Activated T-cell treated with anti-CD3 and anti-CD28 coated beads, Interleukin-2, amount 50 U/mL, for 24 hours (primary cell): ENCODE measurements at regions not wholly inside any gene's neighbourhood (a gene's known extent, or its start where the extent isn't known, plus 50 kb on each side); places are given as distances from the start of the nearest gene placed in this dataset.

Experiments used
- DNase-seq: peaks from one replicate; pipeline ENCODE4 v3.0.0-alpha.2; 2020
- H3K27ac Mint-ChIP-seq: 2 replicates; pipeline ENCODE4 v1.8.0; 2020; ENCODE audit warnings: mild to moderate bottlenecking, mixed read lengths
- H3K27me3 Mint-ChIP-seq: 2 replicates; pipeline ENCODE4 v1.8.0; 2020; ENCODE audit warnings: mixed read lengths
- H3K36me3 Mint-ChIP-seq: 2 replicates; pipeline ENCODE4 v1.8.0; 2020; ENCODE audit warnings: low read depth, mixed read lengths
- H3K4me1 Mint-ChIP-seq: 2 replicates; pipeline ENCODE4 v1.8.0; 2020; ENCODE audit warnings: low read depth, mixed read lengths
- H3K4me3 Mint-ChIP-seq: 2 replicates; pipeline ENCODE4 v1.8.0; 2020; ENCODE audit warnings: mild to moderate bottlenecking, moderate library complexity, mixed read lengths
- H3K9me3 Mint-ChIP-seq: 2 replicates; pipeline ENCODE4 v1.8.0; 2020; ENCODE audit warnings: mixed read lengths

DNA sequence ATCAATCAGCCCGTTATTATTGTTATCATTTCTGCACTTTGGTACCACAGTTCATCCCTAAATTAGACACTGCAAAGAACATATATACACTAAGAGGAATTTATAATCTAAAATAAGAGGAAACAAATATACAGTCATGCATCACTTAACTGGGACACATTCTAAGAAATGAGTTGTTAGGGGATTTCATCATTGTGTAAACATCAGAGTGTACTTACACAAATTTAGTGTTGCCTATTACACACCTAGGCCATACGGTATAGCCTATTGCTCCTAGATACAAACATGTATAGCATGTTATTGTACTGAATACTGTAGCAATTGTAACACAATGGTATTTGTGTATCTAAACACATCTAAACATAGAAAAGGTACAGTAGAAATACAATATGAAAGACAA lies 190.5 kb downstream of the BMP4 start:
- no peaks in the 10 kb centered on the region for H3K4me1 Mint-ChIP-seq
- no peak for DNase-seq
- no peaks in the 10 kb centered on the region for H3K27me3 Mint-ChIP-seq
- H3K27ac Mint-ChIP-seq = no peak overlapping the region
- no peaks in the 10 kb centered on the region for H3K36me3 Mint-ChIP-seq
- H3K4me3 Mint-ChIP-seq = no peak overlapping the region
- H3K9me3 Mint-ChIP-seq = peaks cover 11% of the 10 kb centered on the region

DNA sequence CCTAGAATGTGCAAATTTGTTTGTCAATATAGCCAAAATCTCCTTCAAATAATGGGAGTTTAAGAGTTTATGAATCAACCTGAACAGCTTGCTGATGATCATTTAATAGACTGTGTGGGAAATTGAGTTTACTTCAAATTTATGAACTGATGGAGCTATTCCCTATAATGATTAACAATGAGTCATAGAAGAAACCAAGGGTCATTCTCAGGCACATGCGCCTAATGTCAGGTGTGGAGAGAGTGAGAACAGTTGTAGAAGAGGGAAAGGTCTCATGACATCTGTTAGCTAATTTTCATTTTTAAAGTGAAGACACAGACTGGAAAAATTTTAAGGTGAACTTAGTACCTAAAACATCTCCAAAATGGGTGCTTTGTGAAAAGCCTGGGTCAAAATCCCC lies 191.8 kb downstream of the BMP4 start:
- peaks cover 19% of the 10 kb centered on the region for H3K9me3 Mint-ChIP-seq
- H3K27ac Mint-ChIP-seq = no peak overlapping the region
- no peaks in the 10 kb centered on the region for H3K36me3 Mint-ChIP-seq
- DNase-seq = no peak
- no peak overlapping the region for H3K4me3 Mint-ChIP-seq
- no peaks in the 10 kb centered on the region for H3K27me3 Mint-ChIP-seq
- H3K4me1 Mint-ChIP-seq = no peaks in the 10 kb centered on the region

DNA sequence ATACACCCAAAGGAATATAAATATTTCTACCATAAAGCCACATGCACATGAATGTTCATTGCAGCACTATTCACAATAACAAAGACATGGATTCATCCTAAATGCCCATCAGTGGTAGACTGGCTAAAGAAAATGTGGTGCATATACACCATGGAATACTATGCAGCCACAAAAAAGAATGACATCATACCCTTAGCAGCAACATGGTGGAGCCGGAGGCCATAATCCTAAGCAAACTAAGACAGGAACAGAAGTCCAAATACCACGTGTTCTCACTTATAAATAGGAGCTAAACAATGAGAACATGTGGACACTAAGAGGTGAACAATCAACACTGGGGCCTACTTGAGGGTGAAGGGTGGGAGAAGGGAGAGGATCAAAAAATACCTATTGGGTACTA lies 198.5 kb downstream of the BMP4 start:
- H3K4me1 Mint-ChIP-seq = no peaks in the 10 kb centered on the region
- no peak overlapping the region for H3K4me3 Mint-ChIP-seq
- no peaks in the 10 kb centered on the region for H3K36me3 Mint-ChIP-seq
- H3K27me3 Mint-ChIP-seq = no peaks in the 10 kb centered on the region
- H3K27ac Mint-ChIP-seq = no peak overlapping the region
- DNase-seq = no peak
- peaks cover 19% of the 10 kb centered on the region for H3K9me3 Mint-ChIP-seq

DNA sequence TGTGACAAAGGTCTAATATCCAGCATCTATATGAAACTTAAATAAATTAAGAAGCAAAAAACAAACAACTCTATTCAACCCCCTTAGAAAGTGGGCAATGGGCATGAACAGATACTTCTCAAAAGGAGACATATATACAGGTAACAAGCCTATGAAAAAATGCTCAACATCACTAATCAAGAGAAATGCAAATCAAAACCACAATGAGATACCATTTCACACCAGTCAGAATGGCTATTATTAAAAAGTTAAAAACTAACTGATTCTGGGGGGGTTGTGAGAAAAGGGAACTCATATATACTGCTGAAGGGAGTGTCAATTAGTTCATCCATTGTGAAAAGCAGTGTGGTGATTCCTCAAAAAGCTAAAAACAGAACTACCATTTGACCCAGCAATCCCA lies 198.9 kb downstream of the BMP4 start:
- no peak overlapping the region for H3K4me3 Mint-ChIP-seq
- H3K9me3 Mint-ChIP-seq = peaks cover 19% of the 10 kb centered on the region
- H3K4me1 Mint-ChIP-seq = no peaks in the 10 kb centered on the region
- H3K27me3 Mint-ChIP-seq = no peaks in the 10 kb centered on the region
- H3K36me3 Mint-ChIP-seq = no peaks in the 10 kb centered on the region
- DNase-seq = no peak
- H3K27ac Mint-ChIP-seq = no peak overlapping the region

DNA sequence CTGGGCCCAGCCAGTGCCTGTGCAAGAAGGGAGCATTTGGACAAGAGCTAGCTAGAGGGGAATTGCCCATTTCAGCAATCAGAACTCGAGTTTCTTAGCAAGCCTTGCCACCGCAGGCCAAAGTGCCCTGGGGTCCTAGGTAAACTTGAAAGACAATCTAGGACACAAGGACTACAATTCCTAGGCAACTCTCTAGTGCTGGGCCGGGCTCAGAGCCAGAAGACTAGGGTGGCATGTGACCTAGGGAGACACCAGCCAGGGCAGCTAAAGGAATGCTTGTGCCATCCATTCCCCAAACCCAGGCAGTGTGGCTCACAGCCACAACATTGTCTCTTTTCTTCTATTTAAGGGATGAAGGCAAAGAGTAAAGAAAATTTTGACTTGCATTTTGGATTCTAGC lies 205.0 kb downstream of the BMP4 start:
- no peaks in the 10 kb centered on the region for H3K9me3 Mint-ChIP-seq
- no peak overlapping the region for H3K27ac Mint-ChIP-seq
- peaks cover 3% of the 10 kb centered on the region for H3K27me3 Mint-ChIP-seq
- no peak overlapping the region for H3K4me3 Mint-ChIP-seq
- no peaks in the 10 kb centered on the region for H3K36me3 Mint-ChIP-seq
- H3K4me1 Mint-ChIP-seq = no peaks in the 10 kb centered on the region
- no peak for DNase-seq

DNA sequence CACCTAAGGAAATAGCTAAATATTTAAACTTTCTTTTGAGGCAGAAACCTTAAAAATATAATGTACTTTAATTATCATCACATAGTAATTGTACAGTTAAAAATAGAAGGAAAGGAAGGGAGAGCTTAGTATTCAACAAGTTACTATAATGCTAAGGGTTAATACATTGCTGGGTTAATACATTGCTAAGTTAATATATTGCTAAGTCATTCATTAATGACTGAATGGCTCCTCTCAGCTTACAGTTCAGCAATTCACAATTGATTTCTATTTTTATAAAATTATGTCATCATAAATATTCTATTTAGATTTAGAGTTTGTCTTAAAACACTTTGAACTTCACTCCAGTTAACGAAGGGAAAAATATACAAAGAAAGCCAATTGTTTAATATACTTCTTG lies 207.9 kb downstream of the BMP4 start:
- H3K27ac Mint-ChIP-seq = no peak overlapping the region
- no peak overlapping the region for H3K4me3 Mint-ChIP-seq
- H3K4me1 Mint-ChIP-seq = no peaks in the 10 kb centered on the region
- peaks cover 3% of the 10 kb centered on the region for H3K27me3 Mint-ChIP-seq
- DNase-seq = no peak
- no peaks in the 10 kb centered on the region for H3K36me3 Mint-ChIP-seq
- H3K9me3 Mint-ChIP-seq = no peaks in the 10 kb centered on the region

DNA sequence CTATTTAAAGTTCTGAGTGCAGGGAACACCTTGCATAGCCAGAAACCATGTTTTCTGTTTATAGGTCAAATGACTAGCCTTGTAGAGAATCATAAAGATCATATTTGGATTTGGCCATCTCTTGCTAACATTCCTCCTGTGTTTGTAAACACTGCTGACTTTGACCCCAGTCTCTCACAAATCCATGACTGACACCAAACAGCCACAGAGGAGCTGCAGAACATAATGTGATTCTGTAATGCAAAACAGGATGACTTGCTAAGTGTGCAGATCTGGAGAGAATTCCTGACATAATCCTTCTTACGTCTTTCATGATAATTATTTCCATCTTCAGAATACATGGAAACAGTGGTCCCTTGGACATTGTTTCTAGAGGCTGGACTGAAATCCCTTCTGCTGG lies 211.8 kb downstream of the BMP4 start:
- H3K4me1 Mint-ChIP-seq = no peaks in the 10 kb centered on the region
- H3K9me3 Mint-ChIP-seq = peaks cover 2% of the 10 kb centered on the region
- H3K27ac Mint-ChIP-seq = no peak overlapping the region
- H3K27me3 Mint-ChIP-seq = peaks cover 3% of the 10 kb centered on the region
- DNase-seq = no peak
- H3K4me3 Mint-ChIP-seq = no peak overlapping the region
- H3K36me3 Mint-ChIP-seq = no peaks in the 10 kb centered on the region

DNA sequence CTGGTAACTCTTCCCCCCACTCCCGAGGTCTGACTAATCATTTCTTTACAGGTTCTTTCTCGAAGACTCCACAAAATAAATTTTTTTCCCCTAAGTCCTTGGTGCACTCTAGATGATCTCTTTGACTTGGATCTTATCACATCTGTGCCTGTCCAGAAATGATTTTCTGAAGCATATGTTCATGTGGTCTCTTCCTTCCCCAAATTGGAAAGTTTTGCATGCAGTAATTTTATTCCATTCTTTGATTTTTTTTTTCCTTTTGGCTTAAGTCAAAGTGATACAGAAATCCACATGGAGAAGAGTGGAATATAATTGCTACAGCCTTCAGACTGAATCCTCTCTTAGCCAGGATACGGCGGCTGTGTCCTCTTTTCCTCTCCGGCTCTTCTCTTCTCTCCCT lies 213.3 kb downstream of the BMP4 start:
- Mint-ChIP-seq H3K4me1 (no peaks in the 10 kb centered on the region), H3K36me3 (no peaks in the 10 kb centered on the region), H3K9me3 (peaks cover 2% of the 10 kb centered on the region), H3K27ac (no peak overlapping the region), H3K4me3 (no peak overlapping the region), H3K27me3 (peaks cover 3% of the 10 kb centered on the region)
- no peak for DNase-seq

DNA sequence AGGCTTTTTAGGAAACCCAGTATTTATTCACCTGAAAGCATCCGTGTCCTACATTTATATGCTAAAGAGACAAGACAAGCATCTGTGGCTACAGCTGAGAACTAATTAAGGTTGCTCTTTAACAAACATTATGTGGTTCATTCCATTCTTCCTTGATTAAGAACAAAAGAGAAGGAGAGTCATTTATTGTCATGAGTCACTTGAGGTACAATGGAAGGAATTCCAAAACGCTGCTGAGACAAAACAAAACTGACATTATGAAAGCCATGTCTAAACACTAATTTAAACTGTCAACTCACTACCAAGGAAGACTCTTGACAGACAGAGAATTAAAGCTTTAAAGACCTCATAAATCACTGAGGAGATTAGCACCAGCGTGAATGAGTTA lies 214.4 kb downstream of the BMP4 start:
- Mint-ChIP-seq H3K36me3 (no peaks in the 10 kb centered on the region), H3K4me3 (no peak overlapping the region), H3K27ac (no peak overlapping the region), H3K9me3 (peaks cover 2% of the 10 kb centered on the region), H3K27me3 (peaks cover 3% of the 10 kb centered on the region), H3K4me1 (no peaks in the 10 kb centered on the region)
- DNase-seq = no peak

DNA sequence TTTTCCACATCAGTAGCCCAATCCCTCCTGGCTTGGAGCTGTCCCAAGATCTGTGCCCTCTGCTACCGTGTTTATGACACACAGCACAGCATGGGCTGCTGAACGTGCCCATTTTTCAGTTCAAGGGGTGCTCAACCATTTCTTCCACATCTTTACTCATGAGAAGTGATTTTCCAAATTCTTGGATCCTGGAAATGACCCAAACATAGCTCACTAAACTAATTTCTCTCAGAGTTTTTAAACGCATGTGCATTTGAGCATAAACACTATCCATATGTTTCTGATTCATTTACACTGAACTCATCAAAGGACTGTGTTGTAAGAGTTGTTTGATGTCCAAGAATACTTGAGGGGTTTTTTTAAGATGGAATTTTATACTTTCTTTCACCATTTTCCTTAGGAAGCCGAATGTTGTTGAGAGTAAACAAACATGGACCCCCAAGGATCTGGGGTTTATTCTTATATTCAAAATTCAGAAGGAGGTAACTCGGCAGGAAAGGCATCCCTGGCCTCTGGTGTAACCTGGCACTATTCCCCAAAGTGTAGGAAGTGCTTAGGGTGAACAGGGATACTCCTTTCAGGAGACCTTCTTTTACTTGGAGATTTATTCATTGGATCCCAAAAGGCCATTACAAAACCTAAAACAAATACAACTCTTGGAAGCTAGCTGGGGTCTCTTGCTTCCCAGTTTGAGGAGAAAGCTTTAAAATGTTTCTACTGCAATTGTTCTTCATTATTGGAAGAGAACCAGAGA lies 215.0 kb downstream of the BMP4 start:
- Mint-ChIP-seq H3K4me3 (no peak overlapping the region), H3K36me3 (no peaks in the 10 kb centered on the region), H3K4me1 (no peaks in the 10 kb centered on the region), H3K27ac (no peak overlapping the region), H3K9me3 (peaks cover 2% of the 10 kb centered on the region), H3K27me3 (no peaks in the 10 kb centered on the region)
- no peak for DNase-seq

DNA sequence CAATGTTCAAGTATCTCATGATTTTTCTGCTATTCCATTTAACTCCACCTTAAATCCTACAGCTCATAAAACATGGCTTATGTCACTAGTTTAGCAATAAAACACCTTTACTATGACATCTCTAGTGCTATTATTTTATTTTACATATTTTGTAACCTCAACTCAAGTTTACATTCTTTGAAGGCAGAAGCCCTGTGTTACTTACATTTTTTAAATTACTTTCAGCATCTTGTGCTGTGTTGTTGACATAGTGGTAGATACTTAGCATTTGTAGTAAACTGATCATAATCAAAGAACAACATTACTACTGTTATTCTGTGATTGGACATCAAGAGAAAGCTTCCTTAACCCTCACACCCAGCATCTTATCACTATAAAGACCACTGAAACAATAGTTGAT lies 216.1 kb downstream of the BMP4 start:
- DNase-seq = no peak
- Mint-ChIP-seq H3K36me3 (no peaks in the 10 kb centered on the region), H3K9me3 (peaks cover 2% of the 10 kb centered on the region), H3K27ac (no peak overlapping the region), H3K4me1 (no peaks in the 10 kb centered on the region), H3K27me3 (no peaks in the 10 kb centered on the region), H3K4me3 (no peak overlapping the region)

DNA sequence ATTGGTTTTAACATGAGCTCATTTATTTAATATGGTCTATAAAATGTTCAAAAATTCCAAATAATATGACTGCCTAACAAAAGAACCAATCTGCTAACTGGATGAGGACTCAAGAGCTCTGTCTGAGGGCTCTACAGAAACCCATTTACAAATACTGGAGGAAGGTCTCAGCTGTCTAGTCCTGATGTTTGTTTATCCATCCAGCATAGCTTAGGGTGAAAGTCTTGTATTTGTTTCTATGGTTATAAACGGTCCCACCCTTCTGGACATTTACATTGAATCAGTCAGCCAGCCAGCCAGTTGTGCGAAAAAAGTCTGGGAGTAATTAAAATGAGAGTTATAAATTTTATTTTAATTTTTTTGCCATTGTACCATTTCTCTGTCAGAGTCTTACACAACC lies 220.7 kb downstream of the BMP4 start:
- no peak overlapping the region for H3K27ac Mint-ChIP-seq
- no peak for DNase-seq
- H3K27me3 Mint-ChIP-seq = no peaks in the 10 kb centered on the region
- peaks cover 4% of the 10 kb centered on the region for H3K9me3 Mint-ChIP-seq
- no peak overlapping the region for H3K4me3 Mint-ChIP-seq
- H3K4me1 Mint-ChIP-seq = no peaks in the 10 kb centered on the region
- no peaks in the 10 kb centered on the region for H3K36me3 Mint-ChIP-seq

DNA sequence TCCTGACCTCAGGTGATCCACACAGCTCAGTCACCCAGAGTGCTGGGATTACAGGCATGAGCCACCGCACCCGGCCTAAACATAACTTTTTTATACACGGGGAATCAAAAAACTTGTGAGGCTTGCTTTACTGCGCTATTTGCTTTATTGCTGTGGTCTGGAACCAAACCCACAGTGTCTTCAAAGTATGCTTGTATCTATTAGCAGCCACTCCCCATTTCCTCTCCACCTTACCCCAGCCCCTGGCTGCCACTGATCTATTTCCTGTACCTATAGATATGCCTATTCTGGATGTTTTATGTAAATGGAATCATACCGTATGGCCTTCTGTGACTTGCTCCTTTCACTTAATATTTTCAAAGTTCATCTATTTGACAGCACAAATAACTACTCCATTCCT lies 233.4 kb downstream of the BMP4 start:
- Mint-ChIP-seq H3K27me3 (no peaks in the 10 kb centered on the region), H3K27ac (no peak overlapping the region)
- no peak for DNase-seq

DNA sequence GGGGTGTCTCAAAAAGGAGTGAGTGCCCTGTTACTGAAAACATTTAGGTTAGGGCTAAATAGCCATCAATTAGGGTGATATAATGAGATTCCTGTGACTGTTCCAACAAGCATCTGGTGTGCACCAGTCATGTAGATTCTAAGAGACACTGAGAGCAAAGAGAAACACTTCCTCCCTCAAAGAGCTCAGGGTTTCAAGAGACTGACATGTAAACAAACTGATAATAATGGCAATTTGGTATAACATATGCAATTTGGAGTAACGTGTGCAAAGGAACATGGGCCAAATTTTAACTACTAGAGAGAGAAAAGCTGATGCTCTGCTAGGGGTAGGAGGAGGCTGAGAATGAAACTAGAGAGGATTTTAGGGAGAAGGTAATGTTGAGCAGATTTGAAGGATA lies 237.1 kb downstream of the BMP4 start:
- H3K27ac Mint-ChIP-seq = no peak overlapping the region
- no peaks in the 10 kb centered on the region for H3K4me1 Mint-ChIP-seq
- no peaks in the 10 kb centered on the region for H3K27me3 Mint-ChIP-seq
- H3K36me3 Mint-ChIP-seq = no peaks in the 10 kb centered on the region
- no peak for DNase-seq
- H3K4me3 Mint-ChIP-seq = no peak overlapping the region
- H3K9me3 Mint-ChIP-seq = peaks cover 9% of the 10 kb centered on the region

More for the DNA sequence above, 233.4 kb downstream of the BMP4 start:
- Mint-ChIP-seq H3K9me3 (peaks cover 9% of the 10 kb centered on the region), H3K36me3 (no peaks in the 10 kb centered on the region), H3K4me3 (no peak overlapping the region), H3K4me1 (no peaks in the 10 kb centered on the region)

DNA sequence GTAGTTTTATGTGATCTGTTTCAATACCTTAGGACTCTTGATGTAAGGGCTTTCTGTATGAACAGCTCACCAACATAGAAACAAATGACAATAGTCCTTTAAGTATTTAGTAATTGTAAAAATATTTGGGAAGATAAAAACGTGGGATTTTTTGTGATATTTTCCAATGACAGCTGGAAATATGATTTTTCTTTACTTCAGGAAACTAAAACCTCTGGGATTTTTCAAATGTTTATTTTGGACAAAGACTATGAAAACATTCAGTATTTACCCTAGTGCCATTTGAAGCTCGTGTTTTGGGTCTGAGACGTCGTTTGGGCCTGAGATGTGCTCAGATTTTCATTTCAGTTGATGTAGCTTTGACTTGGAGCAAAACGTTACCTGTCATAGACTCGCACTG lies 240.0 kb downstream of the BMP4 start:
- Mint-ChIP-seq H3K4me1 (no peaks in the 10 kb centered on the region), H3K27ac (no peak overlapping the region), H3K36me3 (no peaks in the 10 kb centered on the region), H3K9me3 (peaks cover 5% of the 10 kb centered on the region), H3K4me3 (no peak overlapping the region), H3K27me3 (no peaks in the 10 kb centered on the region)
- no peak for DNase-seq

DNA sequence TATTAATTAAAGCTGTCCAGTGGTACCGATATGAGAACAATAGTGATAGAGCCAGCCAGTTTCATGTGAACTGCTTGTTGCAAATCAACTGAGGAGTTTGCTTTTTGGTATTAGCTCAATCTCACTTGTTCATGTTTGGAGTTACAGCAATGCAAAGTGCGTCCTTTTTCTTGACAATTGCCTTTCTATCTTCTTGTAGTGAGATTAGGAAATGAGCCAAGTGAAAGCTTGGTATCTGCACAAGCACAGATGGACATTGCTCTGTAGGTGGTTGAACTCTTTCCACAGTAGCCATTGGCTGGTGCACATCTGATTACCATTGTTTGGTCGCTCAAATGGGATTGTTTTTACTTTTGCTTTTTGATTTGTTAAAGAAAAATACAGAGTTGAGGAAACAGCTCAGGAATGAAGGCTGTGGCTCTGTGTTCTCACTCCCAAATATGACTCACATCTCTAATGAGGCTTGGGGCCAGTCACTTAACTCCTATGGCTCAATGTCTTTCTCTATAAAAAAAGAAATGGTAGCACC lies 241.4 kb downstream of the BMP4 start:
- H3K4me1 Mint-ChIP-seq = no peaks in the 10 kb centered on the region
- no peak overlapping the region for H3K27ac Mint-ChIP-seq
- no peak overlapping the region for H3K4me3 Mint-ChIP-seq
- peaks cover 5% of the 10 kb centered on the region for H3K9me3 Mint-ChIP-seq
- DNase-seq = no peak
- H3K27me3 Mint-ChIP-seq = no peaks in the 10 kb centered on the region
- no peaks in the 10 kb centered on the region for H3K36me3 Mint-ChIP-seq
